ENCODE measurements at regions not wholly inside any gene's neighbourhood (a gene's known extent, or its start where the extent isn't known, plus 50 kb on each side); places are given as distances from the start of the nearest gene placed in this dataset.

- TF ChIP-seq CTCF (IDR thresholded peaks at IDR 0.05; ENCODE audit: low read length) = no peak
- TF ChIP-seq EZH2 (IDR thresholded peaks at IDR 0.05; ENCODE audit: borderline replicate concordance, low read length) = no peak
Observed at GRCh38 chrX:125883169-125883568, 282.9 kb downstream of the DCAF12L2 start.
